GM12878 (cell line): ENCODE measurements at regions not wholly inside any gene's neighbourhood (a gene's known extent, or its start where the extent isn't known, plus 50 kb on each side); places are given as distances from the start of the nearest gene placed in this dataset.

Experiments
- ATF2 ChIP-seq: IDR thresholded peaks from 2 replicates; pipeline ENCODE4 v1.6.1; 2012; ENCODE audit warnings: low read length, inconsistent platforms
- ATF7 ChIP-seq: fragments of 450-650 bp; IDR thresholded peaks from 2 replicates; pipeline ENCODE4 v1.6.1; 2016; ENCODE audit warnings: low read depth, mild to moderate bottlenecking
- CREM ChIP-seq: IDR thresholded peaks from 2 replicates; pipeline ENCODE4 v1.6.1; 2014; ENCODE audit warnings: antibody characterized with exemption, low read depth
- EED ChIP-seq: sonication (generic); IDR thresholded peaks from 2 replicates; pipeline ENCODE4 v1.6.1; 2016; ENCODE audit warnings: antibody characterized with exemption, low read depth
- JUND ChIP-seq: IDR thresholded peaks from 2 replicates; pipeline ENCODE4 v1.6.1; 2012; ENCODE audit warnings: low read depth, mild to moderate bottlenecking, low read length, improper control_type of control experiment, moderate library complexity
- MYB ChIP-seq: fragments of 150-350 bp; IDR thresholded peaks from 2 replicates; pipeline ENCODE4 v1.6.1; 2014; ENCODE audit warnings: mild to moderate bottlenecking, low read depth, low read length, borderline replicate concordance
- POLR2A ChIP-seq: IDR thresholded peaks from 2 replicates; pipeline ENCODE4 v1.6.1; 2011; ENCODE audit warnings: low read depth, mild to moderate bottlenecking, low read length
- PRDM15 ChIP-seq: fragments of 450-650 bp; formaldehyde crosslinking; IDR thresholded peaks from 2 replicates; pipeline ENCODE4 v1.4.0; 2020; ENCODE audit warnings: mild to moderate bottlenecking, moderate library complexity
- RAD21 ChIP-seq: IDR thresholded peaks from 2 replicates; pipeline ENCODE4 v1.6.1; 2011; ENCODE audit warnings: mild to moderate bottlenecking, low read depth, low read length, moderate library complexity; ENCODE audit not compliant: insufficient read depth
- TARDBP ChIP-seq: IDR thresholded peaks from 2 replicates; pipeline ENCODE4 v1.6.1; 2016; ENCODE audit warnings: borderline replicate concordance
- YBX1 ChIP-seq: fragments of 450-650 bp; IDR thresholded peaks from 2 replicates; pipeline ENCODE4 v1.6.1; 2016; ENCODE audit warnings: antibody characterized with exemption
- ZNF217 ChIP-seq: fragments of 450-650 bp; IDR thresholded peaks from 2 replicates; pipeline ENCODE4 v1.6.1; 2017; ENCODE audit warnings: antibody characterized with exemption, mild to moderate bottlenecking

GRCh38 chr4:14254252-14254651 is 626.7 kb upstream of the BOD1L1 start (continued):
- TF ChIP-seq ATF2 (no peak), POLR2A (no peak), EED (no peak), ATF7 (no peak), MYB (no peak), JUND (no peak), ZNF217 (no peak), RAD21 (peak; percentile 57), CREM (no peak), PRDM15 (no peak), TARDBP (no peak), YBX1 (no peak)
